Parathyroid adenoma (tissue), 2 donors: ENCODE measurements at regions not wholly inside any gene's neighbourhood (a gene's known extent, or its start where the extent isn't known, plus 50 kb on each side); places are given as distances from the start of the nearest gene placed in this dataset.
A peak's percentile ranks its signal among the peaks of the same experiment; 100 is the strongest.

Experiments
- H2AFZ ChIP-seq: fragments of 300-600 bp; sonication (generic); one replicate; pipeline ENCODE4 v1.7.0; 2017; ENCODE audit warnings: antibody characterized with exemption, mild to moderate bottlenecking
- H3K27ac ChIP-seq: fragments of 300-600 bp; sonication (generic); one replicate; pipeline ENCODE4 v1.7.0; 2017
- H3K27me3 ChIP-seq: fragments of 300-600 bp; sonication (generic); one replicate; pipeline ENCODE4 v1.7.0; 2017; ENCODE audit warnings: low read length; ENCODE audit not compliant: control insufficient read depth, insufficient read depth
- H3K36me3 ChIP-seq: fragments of 300-600 bp; sonication (generic); one replicate; pipeline ENCODE4 v1.7.0; 2017; ENCODE audit warnings: low read length; ENCODE audit not compliant: control insufficient read depth, insufficient read depth
- H3K4me1 ChIP-seq: fragments of 300-600 bp; sonication (generic); one replicate; pipeline ENCODE4 v1.7.0; 2017; ENCODE audit warnings: control low read depth
- H3K4me2 ChIP-seq: fragments of 300-600 bp; sonication (generic); one replicate; pipeline ENCODE4 v1.7.0; 2017; ENCODE audit warnings: low read length
- H3K4me3 ChIP-seq: fragments of 300-600 bp; sonication (generic); one replicate; pipeline ENCODE4 v1.7.0; 2017; ENCODE audit warnings: low read depth, low read length
- H3K79me2 ChIP-seq: fragments of 300-600 bp; sonication (generic); one replicate; pipeline ENCODE4 v1.7.0; 2017; ENCODE audit warnings: control low read depth
- H3K9ac ChIP-seq: fragments of 300-600 bp; sonication (generic); one replicate; pipeline ENCODE4 v1.7.0; 2017; ENCODE audit warnings: mild to moderate bottlenecking
- H3K9me3 ChIP-seq: fragments of 300-600 bp; sonication (generic); one replicate; pipeline ENCODE4 v1.7.0; 2017; ENCODE audit warnings: low read length; ENCODE audit not compliant: control insufficient read depth
- CTCF ChIP-seq: fragments of 300-600 bp; sonication (generic); IDR thresholded peaks from one replicate; pipeline ENCODE4 v1.7.0; 2017; ENCODE audit warnings: antibody characterized with exemption, mild to moderate bottlenecking
- donor health status: primary hyperparathyroidism.

DNA sequence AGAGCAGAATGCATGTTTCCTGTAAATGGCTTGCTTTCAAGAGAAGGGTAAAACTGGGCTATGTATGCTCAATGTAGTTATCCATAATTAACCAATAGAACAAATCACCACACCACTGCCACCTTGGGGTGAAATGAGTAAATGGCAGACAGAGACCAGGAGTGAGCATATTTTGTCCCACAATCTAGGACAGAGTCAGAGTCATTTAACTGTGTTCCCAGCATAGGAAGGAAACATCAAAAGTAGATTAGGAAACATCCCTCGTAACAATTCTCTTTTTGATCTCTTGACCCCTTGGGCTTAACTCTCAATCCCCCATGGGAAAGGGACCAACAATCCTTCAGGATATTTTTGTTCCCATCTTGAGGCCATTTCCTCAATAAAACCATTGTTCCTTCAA is 224.8 kb downstream of the NHLRC3 start:
- no peaks in the 10 kb centered on the region for H3K36me3 ChIP-seq
- peak; percentile 24 for TF ChIP-seq CTCF
- H3K79me2 ChIP-seq, result no peaks in the 10 kb centered on the region
- H3K4me1 ChIP-seq, result no peaks in the 10 kb centered on the region
- no peak overlapping the region for H2AFZ ChIP-seq
- H3K4me3 ChIP-seq, result no peak overlapping the region
- H3K27me3 ChIP-seq, result no peaks in the 10 kb centered on the region
- H3K9ac ChIP-seq, result no peak overlapping the region
- H3K9me3 ChIP-seq, result no peaks in the 10 kb centered on the region
- no peak overlapping the region for H3K27ac ChIP-seq
- H3K4me2 ChIP-seq, result no peak overlapping the region

DNA sequence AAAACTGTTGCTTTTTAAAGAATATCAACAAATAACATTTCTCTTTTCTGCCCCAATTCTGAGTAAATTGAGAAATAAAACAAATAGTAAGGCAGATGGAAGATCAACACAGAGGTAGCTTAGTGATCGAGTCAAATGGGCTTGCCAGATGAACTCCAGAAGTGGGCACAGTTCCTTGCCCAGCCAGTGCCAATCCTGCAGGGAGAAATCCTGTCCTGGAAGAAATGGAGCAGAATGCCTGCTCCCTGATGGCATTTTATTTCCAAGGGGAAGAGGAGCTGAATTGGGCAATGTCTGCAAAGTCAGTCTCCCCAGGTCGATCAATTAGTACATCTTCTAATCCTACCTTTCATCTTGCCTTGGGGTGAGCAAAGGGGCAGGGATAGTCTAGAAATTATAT is 225.3 kb downstream of the NHLRC3 start:
- H3K4me3 ChIP-seq, result no peak overlapping the region
- H3K9ac ChIP-seq, result no peak overlapping the region
- no peaks in the 10 kb centered on the region for H3K36me3 ChIP-seq
- H3K27ac ChIP-seq, result no peak overlapping the region
- no peak for TF ChIP-seq CTCF
- no peaks in the 10 kb centered on the region for H3K9me3 ChIP-seq
- no peak overlapping the region for H2AFZ ChIP-seq
- no peak overlapping the region for H3K4me2 ChIP-seq
- no peaks in the 10 kb centered on the region for H3K79me2 ChIP-seq
- no peaks in the 10 kb centered on the region for H3K4me1 ChIP-seq
- no peaks in the 10 kb centered on the region for H3K27me3 ChIP-seq

DNA sequence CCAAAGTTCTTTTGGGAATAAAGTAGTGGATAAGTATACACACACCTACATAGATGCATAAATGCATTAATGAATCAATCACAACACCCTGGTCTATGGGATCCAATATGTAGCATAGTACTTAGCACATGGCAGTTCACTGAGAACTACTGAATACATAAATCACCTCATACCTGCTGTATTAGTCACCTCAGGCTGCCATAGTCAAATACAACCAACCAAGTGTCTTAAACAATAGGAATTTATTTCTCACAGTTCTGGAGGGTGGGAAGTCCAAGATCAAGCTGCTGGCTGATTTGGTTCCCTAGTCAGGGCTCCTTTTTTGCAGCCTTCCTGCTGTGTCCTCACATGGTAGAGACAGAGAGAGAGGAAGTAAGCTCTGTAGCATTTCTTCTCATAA is 228.2 kb downstream of the NHLRC3 start:
- no peaks in the 10 kb centered on the region for H3K36me3 ChIP-seq
- H3K27ac ChIP-seq, result no peak overlapping the region
- H3K4me2 ChIP-seq, result no peak overlapping the region
- H3K79me2 ChIP-seq, result no peaks in the 10 kb centered on the region
- no peak overlapping the region for H2AFZ ChIP-seq
- H3K9me3 ChIP-seq, result no peaks in the 10 kb centered on the region
- no peak overlapping the region for H3K4me3 ChIP-seq
- TF ChIP-seq CTCF, result no peak
- no peaks in the 10 kb centered on the region for H3K4me1 ChIP-seq
- no peak overlapping the region for H3K9ac ChIP-seq
- no peaks in the 10 kb centered on the region for H3K27me3 ChIP-seq

DNA sequence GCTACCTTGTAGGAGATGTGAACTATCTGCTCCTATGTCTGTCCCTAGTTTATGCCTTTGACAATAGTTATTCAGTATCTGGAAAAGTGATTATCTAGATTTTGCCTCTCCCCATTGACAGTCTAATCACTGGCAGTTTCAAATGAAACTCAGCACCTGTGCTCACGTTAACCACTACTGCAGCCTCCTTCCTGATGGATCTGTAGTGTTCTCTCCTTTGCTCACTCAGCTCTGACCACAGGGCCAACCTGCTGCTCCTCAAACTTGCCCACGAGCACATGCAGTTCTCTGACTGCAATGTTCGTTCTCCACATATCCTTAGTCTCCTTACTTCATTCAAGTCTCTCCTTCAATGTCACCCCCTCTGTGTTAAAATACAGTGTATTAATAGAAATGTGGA is 230.1 kb downstream of the NHLRC3 start:
- Histone ChIP-seq H2AFZ (no peak overlapping the region), H3K27me3 (no peaks in the 10 kb centered on the region), H3K4me1 (no peaks in the 10 kb centered on the region), H3K27ac (no peak overlapping the region), H3K79me2 (no peaks in the 10 kb centered on the region), H3K9me3 (no peaks in the 10 kb centered on the region), H3K36me3 (no peaks in the 10 kb centered on the region), H3K4me2 (no peak overlapping the region), H3K4me3 (no peak overlapping the region), H3K9ac (no peak overlapping the region)
- no peak for TF ChIP-seq CTCF

DNA sequence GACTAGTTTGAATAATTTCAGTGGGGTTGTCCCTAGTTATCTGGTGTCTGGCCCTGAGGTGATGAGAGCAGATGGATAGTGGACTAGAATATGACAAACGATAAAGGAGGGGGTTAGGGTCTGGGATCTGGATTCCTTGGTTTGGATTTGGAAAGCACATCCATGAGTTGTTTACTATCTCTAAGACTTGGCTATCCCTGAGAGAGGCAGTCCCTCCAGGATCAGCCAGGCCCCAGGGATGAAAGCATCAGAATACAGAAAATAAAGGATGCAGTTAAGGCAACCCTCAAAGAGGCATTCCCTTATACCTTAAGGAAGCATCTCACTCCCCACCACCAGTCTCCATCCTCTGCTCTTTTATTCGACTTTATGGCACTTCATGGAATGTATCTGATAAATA is 230.7 kb downstream of the NHLRC3 start:
- no peak overlapping the region for H3K4me3 ChIP-seq

More for the DNA sequence above, 230.7 kb downstream of the NHLRC3 start:
- H3K9me3 ChIP-seq, result no peaks in the 10 kb centered on the region
- H3K79me2 ChIP-seq, result no peaks in the 10 kb centered on the region
- H3K4me1 ChIP-seq, result no peaks in the 10 kb centered on the region
- no peaks in the 10 kb centered on the region for H3K36me3 ChIP-seq
- no peak overlapping the region for H2AFZ ChIP-seq
- H3K4me2 ChIP-seq, result no peak overlapping the region
- TF ChIP-seq CTCF, result no peak
- H3K9ac ChIP-seq, result no peak overlapping the region
- no peak overlapping the region for H3K27ac ChIP-seq
- no peaks in the 10 kb centered on the region for H3K27me3 ChIP-seq
